ENCODE measurements at regions not wholly inside any gene's neighbourhood (a gene's known extent, or its start where the extent isn't known, plus 50 kb on each side); places are given as distances from the start of the nearest gene placed in this dataset.

GRCh38 chr13:100797921-100798320 lies 123.3 kb upstream of the TMTC4 start:
- Mint-ChIP-seq H3K36me3 (peaks cover 2% of the 10 kb centered on the region), H3K27ac (peak overlapping the region; percentile 72), H3K4me3 (no peak overlapping the region), H3K9me3 (peaks cover 23% of the 10 kb centered on the region), H3K27me3 (ENCODE audit: insufficient read depth, low read depth) (peaks cover 5% of the 10 kb centered on the region), H3K4me1 (peaks cover 10% of the 10 kb centered on the region)
- Histone ChIP-seq H3K4me2 (peak overlapping the region; percentile 8), H3F3A (ENCODE audit: low read depth) (peaks cover 19% of the 10 kb centered on the region), H3K27ac (no peak overlapping the region), H3K27me3 (no peaks in the 10 kb centered on the region), H2AFZ (replicated peaks) (no peak overlapping the region), H3K4me1 (peaks cover 38% of the 10 kb centered on the region), H3K9ac (no peak overlapping the region), H3K36me3 (no peaks in the 10 kb centered on the region), H3K9me3 (ENCODE audit: low read depth) (no peaks in the 10 kb centered on the region), H3K79me2 (ENCODE audit: low read depth) (no peaks in the 10 kb centered on the region), H4K20me1 (ENCODE audit: low read depth) (no peaks in the 10 kb centered on the region), H3K4me3 (no peak overlapping the region)
- no peak for DNase-seq (ENCODE audit: low spot score)
- no peak for TF ChIP-seq EZH2 (IDR thresholded peaks at IDR 0.05)
- TF ChIP-seq, protein P1, sequence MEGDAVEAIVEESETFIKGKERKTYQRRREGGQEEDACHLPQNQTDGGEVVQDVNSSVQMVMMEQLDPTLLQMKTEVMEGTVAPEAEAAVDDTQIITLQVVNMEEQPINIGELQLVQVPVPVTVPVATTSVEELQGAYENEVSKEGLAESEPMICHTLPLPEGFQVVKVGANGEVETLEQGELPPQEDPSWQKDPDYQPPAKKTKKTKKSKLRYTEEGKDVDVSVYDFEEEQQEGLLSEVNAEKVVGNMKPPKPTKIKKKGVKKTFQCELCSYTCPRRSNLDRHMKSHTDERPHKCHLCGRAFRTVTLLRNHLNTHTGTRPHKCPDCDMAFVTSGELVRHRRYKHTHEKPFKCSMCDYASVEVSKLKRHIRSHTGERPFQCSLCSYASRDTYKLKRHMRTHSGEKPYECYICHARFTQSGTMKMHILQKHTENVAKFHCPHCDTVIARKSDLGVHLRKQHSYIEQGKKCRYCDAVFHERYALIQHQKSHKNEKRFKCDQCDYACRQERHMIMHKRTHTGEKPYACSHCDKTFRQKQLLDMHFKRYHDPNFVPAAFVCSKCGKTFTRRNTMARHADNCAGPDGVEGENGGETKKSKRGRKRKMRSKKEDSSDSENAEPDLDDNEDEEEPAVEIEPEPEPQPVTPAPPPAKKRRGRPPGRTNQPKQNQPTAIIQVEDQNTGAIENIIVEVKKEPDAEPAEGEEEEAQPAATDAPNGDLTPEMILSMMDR (IDR thresholded peaks at IDR 0.05) = no peak
- TF ChIP-seq EZH2phosphoT487 (IDR thresholded peaks at IDR 0.05) = no peak

GRCh38 chr13:100796463-100796862 lies 121.9 kb upstream of the TMTC4 start:
- H3K36me3 Mint-ChIP-seq = peaks cover 2% of the 10 kb centered on the region
- H3K27ac Mint-ChIP-seq = no peak overlapping the region

GRCh38 chr13:100794575-100794974 lies 120.0 kb upstream of the TMTC4 start:
- Mint-ChIP-seq H3K4me3 (no peak overlapping the region), H3K36me3 (peaks cover 2% of the 10 kb centered on the region), H3K27me3 (ENCODE audit: insufficient read depth, low read depth) (peaks cover 5% of the 10 kb centered on the region), H3K4me1 (peaks cover 4% of the 10 kb centered on the region), H3K9me3 (peaks cover 30% of the 10 kb centered on the region), H3K27ac (no peak overlapping the region)
- Histone ChIP-seq H3K9me3 (ENCODE audit: low read depth) (no peaks in the 10 kb centered on the region), H3K4me2 (no peak overlapping the region), H3F3A (ENCODE audit: low read depth) (peaks cover 20% of the 10 kb centered on the region), H2AFZ (replicated peaks) (no peak overlapping the region), H3K27ac (no peak overlapping the region), H4K20me1 (ENCODE audit: low read depth) (no peaks in the 10 kb centered on the region), H3K27me3 (no peaks in the 10 kb centered on the region), H3K4me3 (no peak overlapping the region), H3K9ac (no peak overlapping the region), H3K36me3 (no peaks in the 10 kb centered on the region), H3K4me1 (peaks cover 27% of the 10 kb centered on the region), H3K79me2 (ENCODE audit: low read depth) (no peaks in the 10 kb centered on the region)
- TF ChIP-seq, protein P1 (IDR thresholded peaks at IDR 0.05) = no peak
- TF ChIP-seq EZH2 (IDR thresholded peaks at IDR 0.05) = no peak
- TF ChIP-seq EZH2phosphoT487 (IDR thresholded peaks at IDR 0.05) = no peak
- DNase-seq (ENCODE audit: low spot score) = no peak

More at GRCh38 chr13:100796463-100796862, 121.9 kb upstream of the TMTC4 start:
- H3K27me3 Mint-ChIP-seq (ENCODE audit: insufficient read depth, low read depth) = peaks cover 5% of the 10 kb centered on the region
- TF ChIP-seq, protein P1 (IDR thresholded peaks at IDR 0.05) = no peak
- TF ChIP-seq EZH2phosphoT487 (IDR thresholded peaks at IDR 0.05) = no peak
- no peak for TF ChIP-seq EZH2 (IDR thresholded peaks at IDR 0.05)
- no peak for DNase-seq (ENCODE audit: low spot score)
- H3K36me3 ChIP-seq = no peaks in the 10 kb centered on the region
- H3K79me2 ChIP-seq (ENCODE audit: low read depth) = no peaks in the 10 kb centered on the region
- peaks cover 19% of the 10 kb centered on the region for H3F3A ChIP-seq (ENCODE audit: low read depth)
- peaks cover 30% of the 10 kb centered on the region for H3K9me3 Mint-ChIP-seq
- no peak overlapping the region for H3K9ac ChIP-seq
- no peaks in the 10 kb centered on the region for H3K9me3 ChIP-seq (ENCODE audit: low read depth)
- no peaks in the 10 kb centered on the region for H3K27me3 ChIP-seq
- H3K4me1 ChIP-seq = peaks cover 31% of the 10 kb centered on the region
- H3K4me1 Mint-ChIP-seq = peaks cover 4% of the 10 kb centered on the region
- H2AFZ ChIP-seq (replicated peaks) = no peak overlapping the region
- H3K4me3 ChIP-seq = no peak overlapping the region
- H3K27ac ChIP-seq = no peak overlapping the region
- H4K20me1 ChIP-seq (ENCODE audit: low read depth) = no peaks in the 10 kb centered on the region
- H3K4me2 ChIP-seq = no peak overlapping the region
- H3K4me3 Mint-ChIP-seq = no peak overlapping the region
